K562 (cell line): ENCODE measurements at regions not wholly inside any gene's neighbourhood (a gene's known extent, or its start where the extent isn't known, plus 50 kb on each side); places are given as distances from the start of the nearest gene placed in this dataset.

Source experiments
- ATAC-seq: fragments of 200-7000 bp; cut with Tn5 transposase; 3 replicates; pipeline ENCODE4 v1.9.1; 2020; ENCODE audit warnings: moderate library complexity
- BruUV-seq: library from RNA; stranded (reverse); fragments of 400-500 nt; replicated peaks from 2 replicates; lab custom pipeline; 2021; lab: Mats Ljungman, UMichigan
- CTCF ChIA-PET: fragments of 300-600 bp; formaldehyde crosslinking; extraction: SDS; loops from one replicate; lab custom pipeline; 2021; ENCODE audit warnings: low intra/inter-chr PET ratio; lab: Yijun Ruan, JAX
- POLR2A ChIA-PET: fragments of 300-600, 350-650 bp; sonication (Branson Sonifier 250); formaldehyde crosslinking; extraction: SDS; loops from one replicate; lab custom pipeline; 2021; ENCODE audit warnings: antibody characterized with exemption, inconsistent platforms; lab: Yijun Ruan, JAX
- DNase-seq, 4 experiments: peaks; one replicate each; pipeline versions ENCODE4 v3.0.0 to v3.0.0-alpha.2; 2011 to 2018; ENCODE audit warnings: low spot score in 3 of 4, mixed read lengths in 3 of 4; ENCODE audit errors: extremely low read depth in 1 of 4
- FAIRE-seq: peaks from 2 replicates; lab custom pipeline; 2011; peaks lifted over from hg19 to GRCh38; lab: Jason Lieb, UNC
- H2AFZ ChIP-seq: 2 replicates; pipeline ENCODE4 v1.6.0; 2011; ENCODE audit warnings: low read depth, low read length, control low read depth, inconsistent platforms
- H3K27ac ChIP-seq: fragments of 200-600 bp; 3 replicates; pipeline ENCODE4 v1.8.0; 2011; ENCODE audit warnings: low read depth, mild to moderate bottlenecking, control low read depth, inconsistent platforms, low read length, moderate library complexity, mixed read lengths; ENCODE audit errors: extremely low read depth
- H3K27me3 ChIP-seq, 2 experiments: fragments of 300-600 bp in 1 of 2; 2 replicates in 1 of 2; 3 replicates in 1 of 2; pipeline versions ENCODE4 v1.6.0 to v1.8.0; 2011; ENCODE audit warnings: inconsistent platforms in 2 of 2, low read length in 2 of 2, mild to moderate bottlenecking in 1 of 2, mixed read lengths in 1 of 2, moderate library complexity in 1 of 2; ENCODE audit not compliant: control insufficient read depth in 2 of 2, insufficient read depth in 2 of 2
- H3K36me3 ChIP-seq: fragments of 300-600 bp; 3 replicates; pipeline ENCODE4 v1.8.0; 2011; ENCODE audit warnings: mild to moderate bottlenecking, low read length, inconsistent platforms; ENCODE audit not compliant: control insufficient read depth, insufficient read depth
- H3K4me1 ChIP-seq, 2 experiments: fragments of 200-600 bp in 1 of 2; replicated peaks in 1 of 2; 2 replicates in 1 of 2; 3 replicates in 1 of 2; pipeline versions ENCODE4 v1.5.1 to v1.8.0; 2011; ENCODE audit warnings: inconsistent platforms in 2 of 2, low read length in 2 of 2, mild to moderate bottlenecking in 1 of 2, mixed read lengths in 1 of 2, moderate library complexity in 1 of 2; ENCODE audit not compliant: control insufficient read depth in 2 of 2, insufficient read depth in 2 of 2
- H3K4me2 ChIP-seq: 2 replicates; pipeline ENCODE4 v1.6.1; 2011; ENCODE audit warnings: low read length, control low read depth, inconsistent platforms, mixed read lengths; ENCODE audit not compliant: insufficient read depth
- H3K4me3 ChIP-seq: fragments of 200-600 bp; sonication (generic), shearing (Covaris generic); 2 replicates; pipeline ENCODE4 v1.5.1; 2016; ENCODE audit warnings: control low read depth, inconsistent platforms
- H3K79me2 ChIP-seq: fragments of 200-600 bp; 3 replicates; pipeline ENCODE4 v1.8.0; 2011; ENCODE audit warnings: low read length, inconsistent platforms; ENCODE audit not compliant: control insufficient read depth, insufficient read depth
- H3K9ac ChIP-seq, 2 experiments: 2 replicates each; pipeline versions ENCODE4 v1.6.0 to v1.6.1; 2011; ENCODE audit warnings: low read depth in 2 of 2, low read length in 2 of 2, control low read depth in 1 of 2, inconsistent platforms in 1 of 2, mild to moderate bottlenecking in 1 of 2, mixed read lengths in 1 of 2; ENCODE audit not compliant: insufficient read depth in 1 of 2
- H3K9me1 ChIP-seq: one replicate; pipeline ENCODE4 v1.6.0; 2011; ENCODE audit warnings: inconsistent platforms, mild to moderate bottlenecking, low read length, moderate library complexity; ENCODE audit not compliant: control insufficient read depth, insufficient read depth
- H3K9me3 ChIP-seq: replicated peaks from 2 replicates; pipeline ENCODE4 v1.5.1; 2011; ENCODE audit warnings: low read depth, low read length, inconsistent platforms; ENCODE audit not compliant: control insufficient read depth, insufficient read depth
- H4K20me1 ChIP-seq: replicated peaks from 2 replicates; pipeline ENCODE4 v1.6.1; 2011; ENCODE audit warnings: low read length, inconsistent platforms, mixed read lengths; ENCODE audit not compliant: control insufficient read depth, insufficient read depth
- ATF3 ChIP-seq, 2 experiments: fragments of 450-650 bp in 1 of 2; sonication (generic) in 1 of 2; formaldehyde crosslinking in 1 of 2; IDR thresholded peaks in 1 of 2; conservative IDR thresholded peaks in 1 of 2; 2 replicates each; pipeline versions ENCODE4 v1.6.1 to v1.8.1; 2016 to 2023; ENCODE audit warnings: mild to moderate bottlenecking in 2 of 2, moderate library complexity in 2 of 2, inconsistent platforms in 1 of 2, missing genetic modification reagents in 1 of 2
- ESRRB ChIP-seq: fragments of 250-450 bp; sonication (Bioruptor Pico); IDR thresholded peaks from 2 replicates; pipeline ENCODE4 v1.5.0; 2020; ENCODE audit warnings: mild to moderate bottlenecking, moderate library complexity, borderline replicate concordance
- GTF2F1 ChIP-seq: IDR thresholded peaks from 2 replicates; pipeline ENCODE4 v1.6.1; 2011; ENCODE audit warnings: low read depth, low read length, improper control_type of control experiment
- PTRF ChIP-seq: fragments of 450-650 bp; IDR thresholded peaks from 2 replicates; pipeline ENCODE4 v1.6.1; 2016; ENCODE audit warnings: mild to moderate bottlenecking, missing genetic modification characterization, missing compliant biosample characterization
- RUNX1 ChIP-seq: sonication (generic); IDR thresholded peaks from 2 replicates; pipeline ENCODE4 v1.6.1; 2016; ENCODE audit warnings: antibody characterized with exemption, low read depth
- ZNF668 ChIP-seq: fragments of 250-450 bp; sonication (Bioruptor Pico); IDR thresholded peaks from 2 replicates; pipeline ENCODE4 v1.8.0; 2022; ENCODE audit warnings: mild to moderate bottlenecking, inconsistent platforms
- whole genome bisulfite sequencing: fragments of 100-300 bp; shearing (Covaris generic); methylation state at CpG from one replicate; pipeline ENCODE4 v1.1.6; 2016; ENCODE audit warnings: low coverage, mixed read lengths; ENCODE audit not compliant: insufficient coverage; ENCODE audit errors: missing lambda C conversion rate; 5-methylcytosine and 5-hydroxymethylcytosine counted together
- in situ Hi-C: fragments of 300-500 bp; cut with MboI; formaldehyde crosslinking; loops from 4 replicates; pipeline ENCODE4 v1.15.0; 2018; ENCODE audit warnings: inconsistent platforms, mixed read lengths
- intact Hi-C: fragments of 100-400 bp; cut with micrococcal nuclease; formaldehyde crosslinking; loops from 2 replicates; pipeline ENCODE4 v1.14.2; 2022

- TF ChIP-seq ATF3 (IDR thresholded peaks at IDR 0.05) (no peak), ATF3 (CRISPR knock-in tag; conservative IDR thresholded peaks at IDR 0.05) (no peak), ESRRB (CRISPR knock-in tag) (no peak), GTF2F1 (no peak), PTRF (tag) (no peak), RUNX1 (no peak), ZNF668 (CRISPR knock-in tag) (no peak)
- TF ChIP-seq, all 486 proteins: peak for 0
- WGBS, result 74% methylated on average over 2 of the region's 2 CpGs
- Histone ChIP-seq H4K20me1 (no peaks in the 10 kb centered on the region), H3K27ac (no peak overlapping the region), H3K9ac (no peak overlapping the region), H3K27me3 (no peaks in the 10 kb centered on the region), H2AFZ (no peak overlapping the region), H3K36me3 (no peaks in the 10 kb centered on the region), H3K79me2 (no peaks in the 10 kb centered on the region), H3K4me2 (no peak overlapping the region), H3K4me1 (peaks cover 0 to 17% of the 10 kb centered on the region in 2 experiments; a peak in 3 of 5 replicates), H3K9me1 (no peaks in the 10 kb centered on the region), H3K4me3 (no peak overlapping the region), H3K9me3 (no peaks in the 10 kb centered on the region)
- in situ Hi-C loops, result no loop called here
- FAIRE-seq (no peak), DNase-seq (no peak), ATAC-seq (no peak)
- ChIA-PET CTCF (no interaction called here), POLR2A (interaction anchor here (0.8 to 1.3 kb wide), 2 partner anchors 8 to 15 kb away, joined by 3 read pairs; no protein-coding TSS in a partner anchor)
- intact Hi-C loops, result no loop called here
- no TSS peak for BruUV-seq
These were observed 90.7 kb upstream of the NAMPT start for GRCh38 chr7:106375499-106375898.
